ENCODE measurements at regions not wholly inside any gene's neighbourhood (a gene's known extent, or its start where the extent isn't known, plus 50 kb on each side); places are given as distances from the start of the nearest gene placed in this dataset.

DNA sequence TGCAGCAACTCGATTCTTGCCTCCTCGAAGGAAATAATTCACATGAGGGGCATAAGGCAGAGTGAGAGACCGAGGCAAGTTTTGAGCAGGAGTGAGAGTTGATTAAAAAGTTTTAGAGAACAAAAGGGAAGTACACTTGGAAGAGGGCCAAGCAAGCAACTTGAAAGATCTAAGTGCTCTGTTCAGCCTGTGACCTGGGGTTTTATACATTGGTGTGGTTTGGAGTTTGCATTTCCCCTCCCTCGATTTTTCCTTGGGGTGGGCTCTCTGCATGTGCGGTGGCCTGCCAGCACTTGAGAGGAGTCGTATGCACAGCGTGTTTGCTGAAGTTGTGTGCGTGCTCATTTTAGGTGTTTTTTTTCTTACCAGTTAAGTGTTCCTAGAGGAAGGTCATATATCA is 356.4 kb downstream of the KLHL4 start:
- TF ChIP-seq, protein P1, sequence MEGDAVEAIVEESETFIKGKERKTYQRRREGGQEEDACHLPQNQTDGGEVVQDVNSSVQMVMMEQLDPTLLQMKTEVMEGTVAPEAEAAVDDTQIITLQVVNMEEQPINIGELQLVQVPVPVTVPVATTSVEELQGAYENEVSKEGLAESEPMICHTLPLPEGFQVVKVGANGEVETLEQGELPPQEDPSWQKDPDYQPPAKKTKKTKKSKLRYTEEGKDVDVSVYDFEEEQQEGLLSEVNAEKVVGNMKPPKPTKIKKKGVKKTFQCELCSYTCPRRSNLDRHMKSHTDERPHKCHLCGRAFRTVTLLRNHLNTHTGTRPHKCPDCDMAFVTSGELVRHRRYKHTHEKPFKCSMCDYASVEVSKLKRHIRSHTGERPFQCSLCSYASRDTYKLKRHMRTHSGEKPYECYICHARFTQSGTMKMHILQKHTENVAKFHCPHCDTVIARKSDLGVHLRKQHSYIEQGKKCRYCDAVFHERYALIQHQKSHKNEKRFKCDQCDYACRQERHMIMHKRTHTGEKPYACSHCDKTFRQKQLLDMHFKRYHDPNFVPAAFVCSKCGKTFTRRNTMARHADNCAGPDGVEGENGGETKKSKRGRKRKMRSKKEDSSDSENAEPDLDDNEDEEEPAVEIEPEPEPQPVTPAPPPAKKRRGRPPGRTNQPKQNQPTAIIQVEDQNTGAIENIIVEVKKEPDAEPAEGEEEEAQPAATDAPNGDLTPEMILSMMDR (IDR thresholded peaks at IDR 0.05; ENCODE audit: poor library complexity): no peak
- TF ChIP-seq EZH2 (IDR thresholded peaks at IDR 0.05; ENCODE audit: borderline replicate concordance): no peak
- no peak for TF ChIP-seq EZH2phosphoT487 (IDR thresholded peaks at IDR 0.05; ENCODE audit: low read depth, severe bottlenecking, unreplicated experiment)
